Thoracic aorta (tissue), 2 donors: ENCODE measurements at regions not wholly inside any gene's neighbourhood (a gene's known extent, or its start where the extent isn't known, plus 50 kb on each side); places are given as distances from the start of the nearest gene placed in this dataset.

Experiments used
- ATAC-seq: fragments of 150-250 bp; one replicate; pipeline ENCODE4 v1.8.0; 2017; ENCODE audit warnings: low read depth; ENCODE audit not compliant: insufficient number of reproducible peaks, low FRiP score
- DNase-seq: peaks from one replicate; pipeline ENCODE4 v3.0.0-alpha.2; 2020; ENCODE audit warnings: low spot score
- H3K27ac ChIP-seq, 2 donors: fragments of 200-600 bp; sonication (generic); 1 replicate in 1 of 2; 2 replicates in 1 of 2; pipeline ENCODE4 v1.5.1; 2016; ENCODE audit warnings: mild to moderate bottlenecking in 2 of 2, moderate library complexity in 2 of 2
- H3K27me3 ChIP-seq: fragments of 200-600 bp; sonication (generic); replicated peaks from 2 replicates; pipeline ENCODE4 v1.6.0; 2016; ENCODE audit warnings: mild to moderate bottlenecking; ENCODE audit not compliant: insufficient read depth
- H3K36me3 ChIP-seq: fragments of 200-600 bp; sonication (generic); one replicate; pipeline ENCODE4 v1.5.1; 2016
- H3K4me1 ChIP-seq, 2 donors: fragments of 200-600 bp; sonication (generic); 1 replicate in 1 of 2; 2 replicates in 1 of 2; pipeline versions ENCODE4 v1.5.1 to v1.6.0; 2016; ENCODE audit warnings: low read depth in 2 of 2, mild to moderate bottlenecking in 1 of 2; ENCODE audit not compliant: control insufficient read depth in 1 of 2
- H3K4me3 ChIP-seq: fragments of 200-600 bp; sonication (generic); 2 replicates; pipeline ENCODE4 v1.5.1; 2016; ENCODE audit warnings: mild to moderate bottlenecking
- H3K9me3 ChIP-seq: fragments of 200-600 bp; sonication (generic); 2 replicates; pipeline ENCODE4 v1.5.1; 2016
- TF ChIP-seq, protein P1 (sequence below): fragments of 200-600 bp; sonication (generic); IDR thresholded peaks from one replicate; pipeline ENCODE4 v1.5.1; 2019; ENCODE audit warnings: antibody characterized with exemption

DNA sequence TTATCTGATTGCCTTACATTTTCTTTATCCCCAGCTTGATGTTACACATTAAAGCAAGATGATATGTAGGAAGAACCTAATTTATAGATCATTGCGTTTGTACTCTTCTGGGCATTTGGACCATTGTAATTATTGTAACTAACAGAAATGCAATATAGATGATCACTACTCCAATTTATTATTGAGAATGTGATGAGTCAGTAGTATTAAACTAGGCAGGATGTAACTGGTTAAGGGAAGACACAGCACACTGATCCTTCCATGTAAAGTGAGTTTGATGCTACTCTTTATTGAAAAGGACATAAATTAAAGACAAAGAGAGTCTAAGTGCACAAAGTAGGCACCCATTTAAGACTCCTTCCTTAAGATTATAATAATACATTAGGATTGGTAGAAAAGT lies 223.8 kb downstream of the KIF2B start:
- H3K4me3 ChIP-seq: no peak overlapping the region
- DNase-seq (no peak), ATAC-seq (no peak)
- H3K9me3 ChIP-seq: no peaks in the 10 kb centered on the region
- no peak overlapping the region for H3K27ac ChIP-seq
- no peaks in the 10 kb centered on the region for H3K4me1 ChIP-seq
- H3K27me3 ChIP-seq: no peaks in the 10 kb centered on the region
- TF ChIP-seq, protein P1, sequence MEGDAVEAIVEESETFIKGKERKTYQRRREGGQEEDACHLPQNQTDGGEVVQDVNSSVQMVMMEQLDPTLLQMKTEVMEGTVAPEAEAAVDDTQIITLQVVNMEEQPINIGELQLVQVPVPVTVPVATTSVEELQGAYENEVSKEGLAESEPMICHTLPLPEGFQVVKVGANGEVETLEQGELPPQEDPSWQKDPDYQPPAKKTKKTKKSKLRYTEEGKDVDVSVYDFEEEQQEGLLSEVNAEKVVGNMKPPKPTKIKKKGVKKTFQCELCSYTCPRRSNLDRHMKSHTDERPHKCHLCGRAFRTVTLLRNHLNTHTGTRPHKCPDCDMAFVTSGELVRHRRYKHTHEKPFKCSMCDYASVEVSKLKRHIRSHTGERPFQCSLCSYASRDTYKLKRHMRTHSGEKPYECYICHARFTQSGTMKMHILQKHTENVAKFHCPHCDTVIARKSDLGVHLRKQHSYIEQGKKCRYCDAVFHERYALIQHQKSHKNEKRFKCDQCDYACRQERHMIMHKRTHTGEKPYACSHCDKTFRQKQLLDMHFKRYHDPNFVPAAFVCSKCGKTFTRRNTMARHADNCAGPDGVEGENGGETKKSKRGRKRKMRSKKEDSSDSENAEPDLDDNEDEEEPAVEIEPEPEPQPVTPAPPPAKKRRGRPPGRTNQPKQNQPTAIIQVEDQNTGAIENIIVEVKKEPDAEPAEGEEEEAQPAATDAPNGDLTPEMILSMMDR: no peak
- H3K36me3 ChIP-seq: no peaks in the 10 kb centered on the region

DNA sequence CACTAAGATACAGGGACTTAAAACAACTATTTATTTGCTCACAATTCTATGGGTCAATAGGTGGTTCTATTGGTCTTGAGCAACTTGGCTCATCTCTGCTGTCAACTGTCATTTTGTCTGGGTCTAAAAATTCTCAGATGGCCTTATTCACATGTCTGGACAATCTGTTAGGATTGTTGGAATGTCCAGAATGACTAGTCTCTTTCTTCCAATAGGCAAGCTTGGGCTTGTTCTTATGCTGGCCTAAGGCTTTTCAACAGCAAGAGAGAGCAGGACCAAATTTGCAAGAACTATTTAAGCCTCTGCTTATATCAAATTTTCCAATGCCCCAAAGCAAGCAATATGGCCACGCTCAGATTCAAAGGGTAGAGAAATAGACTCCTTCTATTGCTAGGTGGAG lies 240.9 kb downstream of the KIF2B start:
- DNase-seq (no peak), ATAC-seq (no peak)
- no peak overlapping the region for H3K27ac ChIP-seq
- no peaks in the 10 kb centered on the region for H3K4me1 ChIP-seq
- no peak overlapping the region for H3K4me3 ChIP-seq
- H3K9me3 ChIP-seq: no peaks in the 10 kb centered on the region
- TF ChIP-seq, protein P1: no peak
- no peaks in the 10 kb centered on the region for H3K36me3 ChIP-seq
- no peaks in the 10 kb centered on the region for H3K27me3 ChIP-seq

DNA sequence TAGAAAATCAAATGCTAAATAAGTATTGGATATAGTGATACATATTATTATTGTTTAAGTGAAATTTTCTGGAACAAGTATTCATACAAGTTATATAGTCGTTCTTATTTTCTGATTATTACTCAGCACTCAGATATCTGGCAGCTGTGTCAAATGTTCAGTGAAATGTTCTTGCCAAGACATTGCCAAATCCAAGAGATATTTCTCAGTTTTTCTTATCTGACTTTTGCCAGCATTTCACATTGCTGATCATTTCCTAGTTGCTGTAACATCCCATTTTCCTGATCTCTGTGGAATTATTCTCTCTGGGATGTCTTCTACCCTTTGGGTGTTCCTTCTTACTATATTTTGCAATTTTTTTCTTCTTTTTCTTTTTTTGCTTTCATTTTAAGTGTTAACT lies 262.3 kb downstream of the KIF2B start:
- H3K27ac ChIP-seq: no peak overlapping the region
- ATAC-seq (no peak), DNase-seq (no peak)
- TF ChIP-seq, protein P1: no peak
- no peak overlapping the region for H3K4me3 ChIP-seq
- no peaks in the 10 kb centered on the region for H3K36me3 ChIP-seq
- H3K9me3 ChIP-seq: no peaks in the 10 kb centered on the region
- no peaks in the 10 kb centered on the region for H3K27me3 ChIP-seq
- peaks cover 0 to 12% of the 10 kb centered on the region in 2 donors for H3K4me1 ChIP-seq

DNA sequence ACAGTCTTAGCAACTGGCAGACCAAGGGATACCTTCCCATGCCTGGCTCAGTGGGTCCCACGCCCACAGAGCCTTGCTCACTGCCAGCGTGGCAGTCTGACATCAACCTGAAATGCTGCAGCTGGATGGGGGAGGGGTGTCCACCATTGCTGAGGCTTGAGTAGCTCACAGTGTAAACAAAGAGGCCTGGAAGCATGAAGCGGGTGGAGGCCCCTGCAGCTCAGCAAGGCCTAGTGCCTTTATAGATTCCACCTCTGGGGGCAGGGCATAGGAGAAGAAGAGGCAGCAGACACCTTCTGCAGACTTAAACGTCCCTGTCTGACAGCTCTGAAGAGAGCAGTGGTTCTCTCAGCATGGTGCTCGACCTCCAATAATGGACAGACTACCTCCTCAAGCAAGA lies 263.2 kb downstream of the KIF2B start:
- Histone ChIP-seq H3K36me3 (no peaks in the 10 kb centered on the region), H3K4me3 (no peak overlapping the region), H3K27me3 (no peaks in the 10 kb centered on the region), H3K4me1 (peaks cover 0 to 12% of the 10 kb centered on the region in 2 donors), H3K9me3 (no peaks in the 10 kb centered on the region), H3K27ac (no peak overlapping the region)
- TF ChIP-seq, protein P1: no peak
- ATAC-seq (no peak), DNase-seq (no peak)

DNA sequence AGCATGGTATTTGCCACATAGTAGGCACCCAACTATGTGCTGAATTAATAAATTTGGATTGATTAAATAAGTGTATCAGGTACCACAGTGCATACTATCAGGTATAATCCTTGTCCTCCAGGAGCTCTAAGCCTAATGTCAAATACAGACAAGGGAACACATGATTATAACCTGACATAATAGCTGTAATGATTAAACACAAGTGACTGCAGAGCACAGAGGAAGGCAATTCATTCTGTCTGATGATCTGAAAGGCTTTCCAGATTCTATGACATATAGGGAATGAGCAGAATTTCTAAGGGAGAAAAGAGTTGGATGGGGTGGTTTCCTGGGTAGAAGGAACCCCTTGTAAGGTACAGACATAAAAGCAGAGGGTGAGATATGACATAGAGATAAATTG lies 273.5 kb downstream of the KIF2B start:
- Histone ChIP-seq H3K27ac (no peak overlapping the region), H3K4me3 (no peak overlapping the region), H3K4me1 (no peaks in the 10 kb centered on the region), H3K36me3 (no peaks in the 10 kb centered on the region), H3K9me3 (no peaks in the 10 kb centered on the region), H3K27me3 (no peaks in the 10 kb centered on the region)
- ATAC-seq (no peak), DNase-seq (no peak)
- TF ChIP-seq, protein P1: no peak
